ENCODE measurements at regions not wholly inside any gene's neighbourhood (a gene's known extent, or its start where the extent isn't known, plus 50 kb on each side); places are given as distances from the start of the nearest gene placed in this dataset.

- no peak for DNase-seq
These were observed 376.6 kb upstream of the XYLT1 start for GRCh38 chr16:17847234-17847795.

- no peak for DNase-seq
These were observed 375.3 kb upstream of the XYLT1 start for GRCh38 chr16:17846030-17846429.

- no peak for DNase-seq
These were observed 374.3 kb upstream of the XYLT1 start for GRCh38 chr16:17845031-17845430.

- no peak for DNase-seq
These were observed 373.1 kb upstream of the XYLT1 start for GRCh38 chr16:17843905-17844304.

- no peak for DNase-seq
These were observed 369.1 kb upstream of the XYLT1 start for GRCh38 chr16:17839907-17840306.

GRCh38 chr16:17839272-17839671 lies 368.5 kb upstream of the XYLT1 start:
- DNase-seq: no peak

- no peak for DNase-seq
These were observed 366.3 kb upstream of the XYLT1 start for GRCh38 chr16:17836868-17837602.

GRCh38 chr16:17835118-17835876 lies 364.5 kb upstream of the XYLT1 start:
- DNase-seq: no peak

GRCh38 chr16:17832738-17833137 lies 362.0 kb upstream of the XYLT1 start:
- DNase-seq: no peak

GRCh38 chr16:17831330-17831729 lies 360.6 kb upstream of the XYLT1 start:
- DNase-seq: no peak

- no peak for DNase-seq
These were observed 359.9 kb upstream of the XYLT1 start for GRCh38 chr16:17830651-17831050.

GRCh38 chr16:17829811-17830210 lies 359.1 kb upstream of the XYLT1 start:
- no peak for DNase-seq

GRCh38 chr16:17828012-17828411 lies 357.3 kb upstream of the XYLT1 start:
- no peak for DNase-seq

- no peak for DNase-seq
These were observed 356.6 kb upstream of the XYLT1 start for GRCh38 chr16:17827313-17827712.

GRCh38 chr16:17817943-17818342 lies 347.2 kb upstream of the XYLT1 start:
- no peak for DNase-seq

GRCh38 chr16:17817260-17817659 lies 346.5 kb upstream of the XYLT1 start:
- DNase-seq: no peak

- DNase-seq: no peak
These were observed 342.0 kb upstream of the XYLT1 start for GRCh38 chr16:17812771-17813170.

GRCh38 chr16:17804857-17805256 lies 334.1 kb upstream of the XYLT1 start:
- DNase-seq: no peak

GRCh38 chr16:17803625-17804410 lies 333.1 kb upstream of the XYLT1 start:
- no peak for DNase-seq

GRCh38 chr16:17802571-17802970 lies 331.8 kb upstream of the XYLT1 start:
- no peak for DNase-seq

- DNase-seq: no peak
These were observed 330.3 kb upstream of the XYLT1 start for GRCh38 chr16:17801068-17801467.

- no peak for DNase-seq
These were observed 328.0 kb upstream of the XYLT1 start for GRCh38 chr16:17798716-17799115.

GRCh38 chr16:17793354-17793753 lies 322.6 kb upstream of the XYLT1 start:
- no peak for DNase-seq

Measured in stimulated activated CD4-positive, alpha-beta T cell treated with anti-CD3 and anti-CD28 coated beads, Interleukin-4, amount 100 ng/mL, for 1 hour (primary cell).